Neural progenitor cell (in vitro differentiated cells): ENCODE measurements at regions not wholly inside any gene's neighbourhood (a gene's known extent, or its start where the extent isn't known, plus 50 kb on each side); places are given as distances from the start of the nearest gene placed in this dataset.

Source experiments
- DNase-seq: peaks from one replicate; pipeline ENCODE4 v3.0.0-alpha.2; 2016; ENCODE audit warnings: low spot score
- H2AFZ ChIP-seq: fragments of 200-600 bp; sonication (generic); replicated peaks from 2 replicates; pipeline ENCODE4 v1.6.1; 2016; ENCODE audit warnings: antibody characterized with exemption
- H3F3A ChIP-seq: fragments of 200-600 bp; sonication (generic); 2 replicates; pipeline ENCODE4 v1.6.1; 2016; ENCODE audit warnings: antibody characterized with exemption, low read depth
- H3K27ac ChIP-seq: fragments of 200-600 bp; sonication (generic); 2 replicates; pipeline ENCODE4 v1.5.1; 2016; ENCODE audit warnings: mild to moderate bottlenecking
- H3K27me3 ChIP-seq: fragments of 200-600 bp; sonication (generic); 2 replicates; pipeline ENCODE4 v1.6.1; 2016; ENCODE audit warnings: mild to moderate bottlenecking, moderate library complexity
- H3K36me3 ChIP-seq: fragments of 200-600 bp; sonication (generic); 2 replicates; pipeline ENCODE4 v1.5.1; 2016
- H3K4me1 ChIP-seq: fragments of 200-600 bp; sonication (generic); 2 replicates; pipeline ENCODE4 v1.6.1; 2016; ENCODE audit warnings: mixed run types
- H3K4me2 ChIP-seq: fragments of 200-600 bp; sonication (generic); 2 replicates; pipeline ENCODE4 v1.6.1; 2016
- H3K4me3 ChIP-seq: fragments of 200-600 bp; sonication (generic); 2 replicates; pipeline ENCODE4 v1.5.1; 2016
- H3K79me2 ChIP-seq: fragments of 200-600 bp; sonication (generic); 2 replicates; pipeline ENCODE4 v1.6.1; 2016; ENCODE audit warnings: low read depth
- H3K9ac ChIP-seq: fragments of 200-600 bp; sonication (generic); 2 replicates; pipeline ENCODE4 v1.6.1; 2016
- H3K9me3 ChIP-seq: fragments of 200-600 bp; sonication (generic); 2 replicates; pipeline ENCODE4 v1.5.1; 2016; ENCODE audit warnings: low read depth
- H4K20me1 ChIP-seq: fragments of 200-600 bp; sonication (generic); 2 replicates; pipeline ENCODE4 v1.6.1; 2016; ENCODE audit warnings: low read depth
- H3K27ac Mint-ChIP-seq: 3 replicates; pipeline ENCODE4 v1.8.0; 2021; ENCODE audit warnings: mixed read lengths
- H3K27me3 Mint-ChIP-seq: 2 replicates; pipeline ENCODE4 v1.8.0; 2022; ENCODE audit warnings: low read depth, mild to moderate bottlenecking, inconsistent platforms, moderate library complexity, mixed read lengths; ENCODE audit not compliant: insufficient read depth
- H3K36me3 Mint-ChIP-seq: 3 replicates; pipeline ENCODE4 v1.8.0; 2021; ENCODE audit warnings: mixed read lengths
- H3K4me1 Mint-ChIP-seq: 3 replicates; pipeline ENCODE4 v1.8.0; 2021; ENCODE audit warnings: mixed read lengths
- H3K4me3 Mint-ChIP-seq: 3 replicates; pipeline ENCODE4 v1.8.0; 2021; ENCODE audit warnings: mild to moderate bottlenecking, moderate library complexity, mixed read lengths
- H3K9me3 Mint-ChIP-seq: 3 replicates; pipeline ENCODE4 v1.8.0; 2020; ENCODE audit warnings: mixed read lengths
- EZH2 ChIP-seq: fragments of 200-600 bp; sonication (generic); IDR thresholded peaks from 2 replicates; pipeline ENCODE4 v1.6.1; 2017; ENCODE audit warnings: antibody characterized with exemption, mild to moderate bottlenecking, moderate library complexity
- EZH2phosphoT487 ChIP-seq: fragments of 200-600 bp; sonication (generic); IDR thresholded peaks from 2 replicates; pipeline ENCODE4 v1.6.1; 2017; ENCODE audit warnings: antibody characterized with exemption
- TF ChIP-seq, protein P1 (sequence below): fragments of 200-600 bp; sonication (generic); IDR thresholded peaks from 2 replicates; pipeline ENCODE4 v1.5.1; 2017; ENCODE audit warnings: antibody characterized with exemption, mild to moderate bottlenecking

DNA sequence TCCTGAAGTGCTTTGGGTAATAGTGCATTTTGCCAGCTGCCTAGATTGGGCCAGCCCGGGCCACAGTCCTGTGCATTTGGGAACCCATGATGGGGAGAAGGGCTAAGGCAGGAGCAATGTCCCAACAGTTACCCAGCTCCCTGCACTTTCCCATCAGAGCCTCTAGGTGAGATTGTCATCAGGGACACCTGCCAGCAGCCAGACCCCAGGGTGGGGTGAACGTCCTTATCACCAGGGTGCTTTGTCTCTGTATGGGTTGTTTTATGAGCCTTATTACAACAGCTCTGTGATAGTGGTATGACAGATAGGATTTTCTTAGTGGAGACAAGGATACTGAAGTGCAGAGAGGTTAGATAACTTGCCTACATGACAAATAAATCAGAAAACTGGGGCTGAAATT, 365.7 kb downstream of the OSTF1 start:
- no peaks in the 10 kb centered on the region for H3K4me1 Mint-ChIP-seq
- no peak overlapping the region for H3K4me3 ChIP-seq
- H4K20me1 ChIP-seq = no peaks in the 10 kb centered on the region
- no peaks in the 10 kb centered on the region for H3K9me3 Mint-ChIP-seq
- H3K4me3 Mint-ChIP-seq = no peak overlapping the region
- TF ChIP-seq, protein P1, sequence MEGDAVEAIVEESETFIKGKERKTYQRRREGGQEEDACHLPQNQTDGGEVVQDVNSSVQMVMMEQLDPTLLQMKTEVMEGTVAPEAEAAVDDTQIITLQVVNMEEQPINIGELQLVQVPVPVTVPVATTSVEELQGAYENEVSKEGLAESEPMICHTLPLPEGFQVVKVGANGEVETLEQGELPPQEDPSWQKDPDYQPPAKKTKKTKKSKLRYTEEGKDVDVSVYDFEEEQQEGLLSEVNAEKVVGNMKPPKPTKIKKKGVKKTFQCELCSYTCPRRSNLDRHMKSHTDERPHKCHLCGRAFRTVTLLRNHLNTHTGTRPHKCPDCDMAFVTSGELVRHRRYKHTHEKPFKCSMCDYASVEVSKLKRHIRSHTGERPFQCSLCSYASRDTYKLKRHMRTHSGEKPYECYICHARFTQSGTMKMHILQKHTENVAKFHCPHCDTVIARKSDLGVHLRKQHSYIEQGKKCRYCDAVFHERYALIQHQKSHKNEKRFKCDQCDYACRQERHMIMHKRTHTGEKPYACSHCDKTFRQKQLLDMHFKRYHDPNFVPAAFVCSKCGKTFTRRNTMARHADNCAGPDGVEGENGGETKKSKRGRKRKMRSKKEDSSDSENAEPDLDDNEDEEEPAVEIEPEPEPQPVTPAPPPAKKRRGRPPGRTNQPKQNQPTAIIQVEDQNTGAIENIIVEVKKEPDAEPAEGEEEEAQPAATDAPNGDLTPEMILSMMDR = no peak
- no peak for TF ChIP-seq EZH2phosphoT487
- TF ChIP-seq EZH2 = no peak
- no peak for DNase-seq
- H3K79me2 ChIP-seq = no peaks in the 10 kb centered on the region
- H3K36me3 ChIP-seq = no peaks in the 10 kb centered on the region
- H3K27me3 Mint-ChIP-seq = peaks cover 2% of the 10 kb centered on the region
- no peak overlapping the region for H3K9ac ChIP-seq
- no peak overlapping the region for H2AFZ ChIP-seq
- H3K27me3 ChIP-seq = no peaks in the 10 kb centered on the region
- no peak overlapping the region for H3K27ac ChIP-seq
- no peak overlapping the region for H3K4me2 ChIP-seq
- no peaks in the 10 kb centered on the region for H3F3A ChIP-seq
- no peaks in the 10 kb centered on the region for H3K36me3 Mint-ChIP-seq
- H3K4me1 ChIP-seq = peaks cover 5% of the 10 kb centered on the region
- no peak overlapping the region for H3K27ac Mint-ChIP-seq
- no peaks in the 10 kb centered on the region for H3K9me3 ChIP-seq

GRCh38 chr9:75454891-75455290, 366.6 kb downstream of the OSTF1 start:
- Histone ChIP-seq H4K20me1 (no peaks in the 10 kb centered on the region), H3F3A (no peaks in the 10 kb centered on the region), H3K4me3 (no peak overlapping the region), H3K79me2 (no peaks in the 10 kb centered on the region), H3K27me3 (no peaks in the 10 kb centered on the region), H3K27ac (no peak overlapping the region), H3K9me3 (no peaks in the 10 kb centered on the region), H3K36me3 (no peaks in the 10 kb centered on the region), H2AFZ (no peak overlapping the region), H3K4me1 (peaks cover 5% of the 10 kb centered on the region), H3K4me2 (no peak overlapping the region), H3K9ac (no peak overlapping the region)
- no peak for DNase-seq
- Mint-ChIP-seq H3K36me3 (no peaks in the 10 kb centered on the region), H3K4me3 (no peak overlapping the region), H3K27me3 (peaks cover 2% of the 10 kb centered on the region), H3K4me1 (no peaks in the 10 kb centered on the region), H3K27ac (no peak overlapping the region), H3K9me3 (no peaks in the 10 kb centered on the region)
- TF ChIP-seq EZH2 = no peak
- no peak for TF ChIP-seq EZH2phosphoT487
- TF ChIP-seq, protein P1 = no peak

GRCh38 chr9:75455444-75455921, 367.2 kb downstream of the OSTF1 start:
- no peaks in the 10 kb centered on the region for H3F3A ChIP-seq
- H3K4me3 Mint-ChIP-seq = no peak overlapping the region
- no peaks in the 10 kb centered on the region for H3K36me3 ChIP-seq
- H3K4me1 ChIP-seq = peaks cover 5% of the 10 kb centered on the region
- H4K20me1 ChIP-seq = no peaks in the 10 kb centered on the region
- no peaks in the 10 kb centered on the region for H3K9me3 ChIP-seq
- H3K27ac Mint-ChIP-seq = no peak overlapping the region
- H3K4me2 ChIP-seq = no peak overlapping the region
- no peaks in the 10 kb centered on the region for H3K4me1 Mint-ChIP-seq
- H3K79me2 ChIP-seq = no peaks in the 10 kb centered on the region
- peaks cover 2% of the 10 kb centered on the region for H3K27me3 Mint-ChIP-seq
- H3K27ac ChIP-seq = no peak overlapping the region
- no peak overlapping the region for H2AFZ ChIP-seq
- DNase-seq = no peak
- no peaks in the 10 kb centered on the region for H3K36me3 Mint-ChIP-seq
- no peaks in the 10 kb centered on the region for H3K9me3 Mint-ChIP-seq
- H3K4me3 ChIP-seq = no peak overlapping the region
- H3K27me3 ChIP-seq = no peaks in the 10 kb centered on the region
- TF ChIP-seq, protein P1 = no peak
- TF ChIP-seq EZH2 (no peak), EZH2phosphoT487 (no peak)
- no peak overlapping the region for H3K9ac ChIP-seq
